ENCODE measurements at regions not wholly inside any gene's neighbourhood (a gene's known extent, or its start where the extent isn't known, plus 50 kb on each side); places are given as distances from the start of the nearest gene placed in this dataset.

DNA sequence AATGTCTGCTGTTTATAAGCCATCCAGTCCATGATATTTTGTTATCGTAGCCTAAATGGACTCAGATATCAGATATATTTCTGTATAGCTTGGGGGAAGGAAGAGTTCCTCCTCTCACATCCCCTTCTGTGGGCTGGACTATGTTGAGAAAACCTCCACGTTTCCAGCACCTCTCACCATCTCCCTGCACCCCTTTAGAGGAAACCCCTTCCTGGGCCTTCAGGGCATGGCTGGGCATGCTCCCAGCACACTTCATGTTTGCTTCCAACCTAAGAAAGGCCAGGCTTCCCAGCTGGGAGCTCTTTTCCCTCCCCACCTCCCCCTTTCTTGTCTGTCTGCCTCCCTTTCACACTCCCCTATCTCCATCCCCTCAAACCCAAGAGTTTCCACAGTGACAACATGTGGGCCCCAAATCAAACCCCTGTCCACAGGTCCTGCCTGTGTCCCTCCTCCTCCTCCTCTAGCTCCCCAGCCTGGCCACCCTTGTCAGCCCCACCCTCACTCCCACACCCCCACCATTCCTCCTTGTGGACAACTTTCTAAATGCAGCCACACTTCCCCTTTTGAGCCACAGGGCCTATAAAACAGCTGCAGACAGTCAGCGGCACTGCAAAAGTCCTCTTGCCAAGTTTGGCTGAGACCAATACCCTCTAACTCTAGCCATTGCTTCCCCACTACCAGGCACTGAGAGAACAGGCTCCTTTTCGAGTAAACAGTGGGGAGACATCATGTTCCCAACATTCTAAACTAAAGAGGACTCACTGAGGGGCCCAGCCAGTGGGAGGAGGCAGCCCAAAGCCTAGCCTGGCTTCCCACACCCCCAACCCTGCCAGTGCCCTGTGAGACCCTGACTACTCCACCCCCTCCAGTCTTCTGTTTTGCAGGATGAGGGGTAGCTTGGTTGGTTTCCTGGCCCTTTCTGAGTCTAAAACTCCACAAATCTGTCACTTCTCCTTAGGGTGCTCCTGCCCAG is 120.5 kb downstream of the ZFP36L2 start:
- no peaks in the 10 kb centered on the region for H3K9me3 ChIP-seq (ENCODE audit: control insufficient read depth in 4 of 4, low read length in 3 of 4)
- peak overlapping the region; percentile 56 to 62 for H3K27ac ChIP-seq (ENCODE audit: low read depth in 1 of 2, low read length in 2 of 2)
- H3K4me1 ChIP-seq (ENCODE audit: control insufficient read depth in 4 of 4, insufficient read depth in 4 of 4, low read length in 3 of 4) = peaks cover 3 to 9% (median 4%) of the 10 kb centered on the region in 4 donors
- TF ChIP-seq, protein P1, sequence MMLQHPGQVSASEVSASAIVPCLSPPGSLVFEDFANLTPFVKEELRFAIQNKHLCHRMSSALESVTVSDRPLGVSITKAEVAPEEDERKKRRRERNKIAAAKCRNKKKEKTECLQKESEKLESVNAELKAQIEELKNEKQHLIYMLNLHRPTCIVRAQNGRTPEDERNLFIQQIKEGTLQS (IDR thresholded peaks at IDR 0.05) = no peak
- TF ChIP-seq, protein P2, sequence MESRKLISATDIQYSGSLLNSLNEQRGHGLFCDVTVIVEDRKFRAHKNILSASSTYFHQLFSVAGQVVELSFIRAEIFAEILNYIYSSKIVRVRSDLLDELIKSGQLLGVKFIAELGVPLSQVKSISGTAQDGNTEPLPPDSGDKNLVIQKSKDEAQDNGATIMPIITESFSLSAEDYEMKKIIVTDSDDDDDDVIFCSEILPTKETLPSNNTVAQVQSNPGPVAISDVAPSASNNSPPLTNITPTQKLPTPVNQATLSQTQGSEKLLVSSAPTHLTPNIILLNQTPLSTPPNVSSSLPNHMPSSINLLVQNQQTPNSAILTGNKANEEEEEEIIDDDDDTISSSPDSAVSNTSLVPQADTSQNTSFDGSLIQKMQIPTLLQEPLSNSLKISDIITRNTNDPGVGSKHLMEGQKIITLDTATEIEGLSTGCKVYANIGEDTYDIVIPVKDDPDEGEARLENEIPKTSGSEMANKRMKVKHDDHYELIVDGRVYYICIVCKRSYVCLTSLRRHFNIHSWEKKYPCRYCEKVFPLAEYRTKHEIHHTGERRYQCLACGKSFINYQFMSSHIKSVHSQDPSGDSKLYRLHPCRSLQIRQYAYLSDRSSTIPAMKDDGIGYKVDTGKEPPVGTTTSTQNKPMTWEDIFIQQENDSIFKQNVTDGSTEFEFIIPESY (IDR thresholded peaks at IDR 0.05) = no peak
- no peak for TF ChIP-seq GABPA (IDR thresholded peaks at IDR 0.05 in 1 of 2, conservative IDR thresholded peaks at IDR 0.05 in 1 of 2)
- no peak for TF ChIP-seq HNF4A (conservative IDR thresholded peaks at IDR 0.05)
- peak; percentile 39 for TF ChIP-seq SP1 (IDR thresholded peaks at IDR 0.05)
- peak in 1 of 2 donors; percentile 7 for TF ChIP-seq RXRA (IDR thresholded peaks at IDR 0.05)
- TF ChIP-seq JUND (IDR thresholded peaks at IDR 0.05) = no peak
- no peak for TF ChIP-seq FOXA2 (IDR thresholded peaks at IDR 0.05)
- no peak for TF ChIP-seq TAF1 (conservative IDR thresholded peaks at IDR 0.05)
- no peak for TF ChIP-seq HNF4G (IDR thresholded peaks at IDR 0.05)
- TF ChIP-seq YY1 (IDR thresholded peaks at IDR 0.05) = no peak
- TF ChIP-seq, protein P3, sequence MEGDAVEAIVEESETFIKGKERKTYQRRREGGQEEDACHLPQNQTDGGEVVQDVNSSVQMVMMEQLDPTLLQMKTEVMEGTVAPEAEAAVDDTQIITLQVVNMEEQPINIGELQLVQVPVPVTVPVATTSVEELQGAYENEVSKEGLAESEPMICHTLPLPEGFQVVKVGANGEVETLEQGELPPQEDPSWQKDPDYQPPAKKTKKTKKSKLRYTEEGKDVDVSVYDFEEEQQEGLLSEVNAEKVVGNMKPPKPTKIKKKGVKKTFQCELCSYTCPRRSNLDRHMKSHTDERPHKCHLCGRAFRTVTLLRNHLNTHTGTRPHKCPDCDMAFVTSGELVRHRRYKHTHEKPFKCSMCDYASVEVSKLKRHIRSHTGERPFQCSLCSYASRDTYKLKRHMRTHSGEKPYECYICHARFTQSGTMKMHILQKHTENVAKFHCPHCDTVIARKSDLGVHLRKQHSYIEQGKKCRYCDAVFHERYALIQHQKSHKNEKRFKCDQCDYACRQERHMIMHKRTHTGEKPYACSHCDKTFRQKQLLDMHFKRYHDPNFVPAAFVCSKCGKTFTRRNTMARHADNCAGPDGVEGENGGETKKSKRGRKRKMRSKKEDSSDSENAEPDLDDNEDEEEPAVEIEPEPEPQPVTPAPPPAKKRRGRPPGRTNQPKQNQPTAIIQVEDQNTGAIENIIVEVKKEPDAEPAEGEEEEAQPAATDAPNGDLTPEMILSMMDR (IDR thresholded peaks at IDR 0.05; ENCODE audit: low read depth, low read length, missing input control) = peak; percentile 22
- TF ChIP-seq, protein P4, sequence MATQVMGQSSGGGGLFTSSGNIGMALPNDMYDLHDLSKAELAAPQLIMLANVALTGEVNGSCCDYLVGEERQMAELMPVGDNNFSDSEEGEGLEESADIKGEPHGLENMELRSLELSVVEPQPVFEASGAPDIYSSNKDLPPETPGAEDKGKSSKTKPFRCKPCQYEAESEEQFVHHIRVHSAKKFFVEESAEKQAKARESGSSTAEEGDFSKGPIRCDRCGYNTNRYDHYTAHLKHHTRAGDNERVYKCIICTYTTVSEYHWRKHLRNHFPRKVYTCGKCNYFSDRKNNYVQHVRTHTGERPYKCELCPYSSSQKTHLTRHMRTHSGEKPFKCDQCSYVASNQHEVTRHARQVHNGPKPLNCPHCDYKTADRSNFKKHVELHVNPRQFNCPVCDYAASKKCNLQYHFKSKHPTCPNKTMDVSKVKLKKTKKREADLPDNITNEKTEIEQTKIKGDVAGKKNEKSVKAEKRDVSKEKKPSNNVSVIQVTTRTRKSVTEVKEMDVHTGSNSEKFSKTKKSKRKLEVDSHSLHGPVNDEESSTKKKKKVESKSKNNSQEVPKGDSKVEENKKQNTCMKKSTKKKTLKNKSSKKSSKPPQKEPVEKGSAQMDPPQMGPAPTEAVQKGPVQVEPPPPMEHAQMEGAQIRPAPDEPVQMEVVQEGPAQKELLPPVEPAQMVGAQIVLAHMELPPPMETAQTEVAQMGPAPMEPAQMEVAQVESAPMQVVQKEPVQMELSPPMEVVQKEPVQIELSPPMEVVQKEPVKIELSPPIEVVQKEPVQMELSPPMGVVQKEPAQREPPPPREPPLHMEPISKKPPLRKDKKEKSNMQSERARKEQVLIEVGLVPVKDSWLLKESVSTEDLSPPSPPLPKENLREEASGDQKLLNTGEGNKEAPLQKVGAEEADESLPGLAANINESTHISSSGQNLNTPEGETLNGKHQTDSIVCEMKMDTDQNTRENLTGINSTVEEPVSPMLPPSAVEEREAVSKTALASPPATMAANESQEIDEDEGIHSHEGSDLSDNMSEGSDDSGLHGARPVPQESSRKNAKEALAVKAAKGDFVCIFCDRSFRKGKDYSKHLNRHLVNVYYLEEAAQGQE (IDR thresholded peaks at IDR 0.05) = no peak
- peak; percentile 23 to 71 for TF ChIP-seq RAD21 (IDR thresholded peaks at IDR 0.05)
- TF ChIP-seq, protein P5, sequence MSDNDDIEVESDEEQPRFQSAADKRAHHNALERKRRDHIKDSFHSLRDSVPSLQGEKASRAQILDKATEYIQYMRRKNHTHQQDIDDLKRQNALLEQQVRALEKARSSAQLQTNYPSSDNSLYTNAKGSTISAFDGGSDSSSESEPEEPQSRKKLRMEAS (IDR thresholded peaks at IDR 0.05) = no peak
- no peak for TF ChIP-seq FOXA1 (IDR thresholded peaks at IDR 0.05)
- no peak for TF ChIP-seq EGR1 (IDR thresholded peaks at IDR 0.05; ENCODE audit: low read depth in 2 of 2)
- peak; percentile 17 for TF ChIP-seq NR2F2 (IDR thresholded peaks at IDR 0.05)
- no peak overlapping the region for H3K4me3 ChIP-seq (ENCODE audit: low read depth in 1 of 3, low read length in 3 of 3)
- 76% methylated on average over 4 of the region's 4 CpGs for WGBS
- no peak for DNase-seq (ENCODE audit: low spot score)
- H3K36me3 ChIP-seq (ENCODE audit: control insufficient read depth in 4 of 4, insufficient read depth in 3 of 4, low read depth in 1 of 4, low read length in 3 of 4) = no peaks in the 10 kb centered on the region
- H3K27me3 ChIP-seq (ENCODE audit: control insufficient read depth in 4 of 4, insufficient read depth in 4 of 4, low read length in 3 of 4) = no peaks in the 10 kb centered on the region
- peak overlapping the region in 1 of 2 donors; percentile 20 for H3K9ac ChIP-seq (ENCODE audit: low read depth in 1 of 2, low read length in 2 of 2)

All from liver (tissue), 8 donors.